NCI-H146 treated with DMSO at 0.1 percent for 48 hours (cell line): ENCODE measurements at regions not wholly inside any gene's neighbourhood (a gene's known extent, or its start where the extent isn't known, plus 50 kb on each side); places are given as distances from the start of the nearest gene placed in this dataset.

Source experiments
- DNase-seq: peaks from one replicate; lab custom pipeline; 2025; ENCODE audit not compliant: unreplicated experiment; lab: John Stamatoyannopoulos, UW

- no peak for DNase-seq
These were observed 207.0 kb upstream of the CCDC68 start for GRCh38 chr18:55166260-55166598.

DNA sequence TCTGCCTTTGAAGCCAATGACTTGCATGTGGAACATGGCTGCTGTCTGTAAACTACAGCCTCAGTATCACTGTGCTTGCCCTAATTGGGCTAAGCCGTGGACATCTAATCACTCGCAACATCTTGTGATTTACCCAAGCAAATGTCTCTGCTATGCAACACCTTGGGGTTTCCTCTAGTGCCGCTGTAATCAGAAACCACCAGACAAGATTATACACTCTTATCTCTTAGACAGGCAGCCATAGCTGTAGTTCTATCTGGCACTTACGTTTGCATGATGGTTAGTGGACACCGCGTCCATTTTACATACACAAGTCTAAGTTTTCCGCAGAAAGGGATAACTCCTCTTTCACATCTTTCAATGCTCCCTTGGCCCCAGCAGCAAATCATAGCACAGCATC is 204.3 kb upstream of the CCDC68 start:
- DNase-seq, result no peak

GRCh38 chr18:55161916-55162315 is 202.7 kb upstream of the CCDC68 start:
- no peak for DNase-seq

DNA sequence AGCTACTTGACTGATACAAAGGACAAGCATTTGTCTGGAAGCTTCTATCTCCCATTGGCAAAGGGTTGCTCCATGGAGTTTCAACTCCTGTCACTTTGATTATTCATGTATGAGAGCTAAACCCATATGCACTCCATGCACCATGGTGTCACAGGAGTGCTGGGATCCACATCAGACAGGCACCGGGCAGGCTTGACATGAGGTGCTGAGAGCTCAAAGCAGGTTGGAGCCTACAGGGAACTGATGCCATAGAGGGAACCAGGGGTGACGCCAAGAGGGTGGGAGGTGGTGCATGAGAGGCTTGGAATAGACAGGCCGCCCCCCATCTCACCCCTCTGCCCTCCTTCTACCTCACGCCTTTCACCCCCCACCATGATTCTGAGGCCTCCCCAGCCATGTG is 199.8 kb upstream of the CCDC68 start:
- no peak for DNase-seq

DNA sequence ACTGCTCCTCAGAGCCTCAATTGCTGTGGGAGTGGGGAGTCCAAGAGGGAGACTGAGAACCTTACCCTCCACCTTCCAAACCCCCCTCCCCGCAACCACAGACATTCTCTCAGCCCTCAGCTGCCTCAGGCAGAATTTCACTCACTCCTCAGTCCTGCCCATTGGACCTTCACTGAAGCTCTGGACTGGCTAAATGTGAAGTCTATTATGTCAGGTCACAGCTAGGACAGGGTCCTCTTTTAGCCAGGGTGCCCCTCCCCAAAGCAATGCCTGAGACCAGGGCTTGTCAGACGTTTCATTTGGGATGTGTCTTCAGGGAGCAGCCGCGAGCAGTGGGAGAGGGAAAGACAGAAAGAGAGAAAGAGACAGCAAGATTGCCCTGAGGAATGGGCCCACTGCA is 199.3 kb upstream of the CCDC68 start:
- no peak for DNase-seq

DNA sequence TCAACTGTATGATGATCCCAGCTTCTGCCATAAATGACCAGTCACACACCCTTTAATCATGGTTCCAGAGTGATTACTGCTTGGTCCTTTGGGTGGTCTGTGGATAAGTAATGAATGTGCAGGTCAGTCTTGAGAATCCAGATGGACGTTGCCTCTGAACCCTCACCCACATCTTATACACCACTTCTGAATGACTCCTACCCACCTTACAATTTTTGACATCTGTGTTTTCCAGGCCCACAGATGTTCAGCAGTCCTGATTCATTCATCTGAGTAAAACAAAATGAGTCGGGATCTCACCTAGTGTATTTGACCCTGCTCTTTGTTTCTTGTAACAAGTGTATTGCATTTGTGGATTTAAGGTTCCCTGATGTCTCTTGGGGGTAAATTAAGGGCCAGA is 194.1 kb upstream of the CCDC68 start:
- no peak for DNase-seq

DNA sequence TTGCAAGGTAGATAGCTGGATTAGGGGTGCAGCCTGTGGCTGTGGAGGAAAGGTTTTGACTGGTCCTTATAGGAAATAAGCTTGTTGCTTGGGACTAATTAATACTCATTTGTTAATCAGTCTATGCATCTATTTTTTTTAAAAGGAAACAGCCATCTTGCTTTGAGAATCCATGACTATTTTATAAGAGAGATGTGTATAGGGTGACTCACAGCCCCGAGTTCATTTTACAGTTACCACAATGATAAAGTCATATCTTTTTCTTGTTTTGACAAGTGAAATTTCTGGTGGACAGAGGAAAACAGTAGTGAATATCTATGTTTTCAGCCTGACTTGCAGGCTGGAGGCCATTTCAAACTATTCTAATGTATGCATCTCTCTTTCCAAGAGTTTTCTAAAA is 193.5 kb upstream of the CCDC68 start:
- no peak for DNase-seq

DNA sequence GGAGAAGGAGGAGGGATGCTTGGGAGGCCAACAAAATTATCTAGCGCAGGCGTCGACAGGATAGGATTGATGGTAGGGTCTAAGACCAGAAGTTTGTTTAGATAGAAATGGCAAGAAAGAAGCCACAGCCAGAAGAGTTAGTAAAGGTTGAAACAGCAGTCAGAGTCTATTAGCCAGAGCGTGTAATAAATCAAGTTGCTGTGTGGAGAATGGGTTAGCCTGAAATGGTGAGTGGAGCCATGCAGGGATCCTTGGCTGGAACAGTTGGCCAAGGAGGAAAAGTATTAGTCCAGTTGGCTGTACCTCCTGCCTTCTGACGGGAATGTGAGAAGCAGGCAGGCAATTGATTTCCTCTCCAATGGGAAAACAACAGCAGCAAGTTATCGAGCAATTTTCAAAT is 190.7 kb upstream of the CCDC68 start:
- no peak for DNase-seq

DNA sequence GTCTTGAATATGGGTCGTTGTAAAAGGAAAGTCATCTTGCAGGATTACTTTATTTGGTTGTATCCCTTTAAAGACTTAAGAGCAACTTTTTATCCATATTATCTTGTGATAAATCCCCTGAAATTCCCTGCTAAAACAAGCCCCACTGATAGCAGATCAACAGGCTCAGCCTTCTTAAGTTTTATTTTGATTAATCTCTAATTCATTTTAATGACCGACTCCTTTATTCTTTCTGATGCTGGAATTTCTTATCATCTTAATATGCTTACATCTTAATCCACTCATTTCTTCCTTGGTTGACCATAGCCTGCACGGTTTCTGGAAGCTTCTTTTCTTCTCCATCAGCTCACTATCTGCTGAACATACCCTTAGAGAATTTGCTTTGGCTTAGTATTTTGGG is 188.5 kb upstream of the CCDC68 start:
- DNase-seq, result no peak

DNA sequence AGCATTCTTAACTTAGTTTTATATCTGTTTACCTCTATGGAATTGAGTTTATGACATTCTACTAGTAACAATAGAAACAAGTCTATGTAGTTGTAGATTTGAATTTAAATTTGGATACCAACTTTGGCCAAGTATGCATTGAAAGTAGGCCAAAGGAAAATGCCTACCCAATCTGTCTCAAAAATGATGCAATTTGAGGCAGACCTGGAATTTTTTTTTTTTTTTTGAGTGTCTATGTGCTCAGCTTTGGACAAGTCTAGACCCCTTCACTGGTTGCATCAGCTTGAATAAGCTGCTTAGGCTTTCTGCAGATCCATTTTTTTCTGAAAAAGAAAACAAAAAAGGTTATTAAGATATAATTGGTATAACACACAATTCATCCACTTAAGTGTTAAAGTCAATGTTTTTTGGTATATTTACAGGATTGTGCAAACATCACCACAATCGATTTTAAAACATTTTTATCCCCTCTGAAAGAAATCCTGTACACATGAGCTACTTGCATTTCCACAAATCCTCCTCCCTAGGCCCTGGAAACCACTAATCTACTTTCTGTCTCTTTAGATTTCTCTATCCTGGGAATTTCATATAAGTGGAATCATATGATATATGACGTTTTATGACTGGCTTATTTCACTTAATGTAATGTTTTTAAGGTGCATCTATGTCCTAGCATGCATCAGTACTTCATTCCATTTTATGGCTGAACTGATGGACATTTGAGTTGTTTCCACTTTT is 185.1 kb upstream of the CCDC68 start:
- DNase-seq, result no peak

GRCh38 chr18:55142410-55142809 is 183.1 kb upstream of the CCDC68 start:
- no peak for DNase-seq

DNA sequence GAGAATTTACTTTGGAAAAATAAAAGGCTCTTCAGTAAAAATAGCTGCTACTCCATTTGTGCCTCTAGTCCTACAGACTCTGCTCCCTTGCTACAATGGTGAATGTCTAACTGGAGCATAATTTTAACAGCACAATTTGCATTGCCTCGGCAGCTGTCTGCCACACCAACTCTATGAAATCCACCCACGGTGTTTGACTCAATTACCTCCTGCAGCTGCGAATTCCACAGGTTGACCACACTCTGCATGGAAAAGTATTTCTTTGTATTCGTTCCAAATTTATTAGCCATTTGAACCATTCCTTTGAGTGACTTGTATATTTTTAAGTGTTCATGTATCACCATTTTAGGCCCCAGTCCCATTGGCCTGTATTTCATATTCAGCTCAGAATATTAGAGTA is 182.1 kb upstream of the CCDC68 start:
- DNase-seq, result no peak

DNA sequence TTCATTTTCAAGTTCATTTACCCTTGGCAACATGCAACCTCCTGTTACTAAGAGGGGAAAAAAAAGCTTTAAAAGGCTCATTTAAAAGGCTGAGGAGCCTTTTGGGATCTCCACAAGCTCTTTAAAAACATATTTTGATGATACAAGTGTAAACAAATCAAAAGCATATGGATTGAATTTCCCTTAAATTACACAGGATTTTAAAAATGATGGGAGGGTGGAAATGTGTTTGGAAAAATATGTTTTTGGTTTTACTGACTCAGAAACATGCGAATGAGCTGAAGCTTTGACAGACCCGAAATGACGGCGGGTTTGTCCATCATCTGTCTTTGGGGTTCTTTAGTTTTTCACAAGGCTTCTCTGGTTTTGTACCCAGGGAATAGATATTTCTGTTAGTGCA is 180.6 kb upstream of the CCDC68 start:
- no peak for DNase-seq

GRCh38 chr18:55139307-55139706 is 180.0 kb upstream of the CCDC68 start:
- no peak for DNase-seq

- DNase-seq, result no peak
These were observed 179.1 kb upstream of the CCDC68 start for GRCh38 chr18:55138401-55138800.

DNA sequence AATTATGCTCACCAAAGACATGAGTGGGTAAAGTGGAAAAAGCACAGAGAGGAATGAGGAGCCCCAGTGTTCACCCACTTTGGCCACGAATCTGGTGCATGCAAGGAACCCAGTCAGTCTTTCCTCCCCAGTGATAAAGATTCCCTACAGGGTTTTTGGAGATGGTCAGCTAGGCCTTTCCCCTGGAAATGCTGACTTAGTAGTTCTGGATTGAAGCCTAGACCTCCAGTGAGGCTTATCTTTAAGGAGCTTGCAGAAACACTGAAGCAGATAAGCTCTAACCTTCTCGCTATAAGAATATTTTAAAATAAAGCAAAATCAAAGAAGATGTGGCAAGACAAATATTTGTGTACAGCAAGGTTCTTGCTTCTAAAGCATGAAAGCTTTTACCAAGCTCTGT is 178.3 kb upstream of the CCDC68 start:
- no peak for DNase-seq

- DNase-seq, result no peak
These were observed 177.6 kb upstream of the CCDC68 start for GRCh38 chr18:55136864-55137263.

DNA sequence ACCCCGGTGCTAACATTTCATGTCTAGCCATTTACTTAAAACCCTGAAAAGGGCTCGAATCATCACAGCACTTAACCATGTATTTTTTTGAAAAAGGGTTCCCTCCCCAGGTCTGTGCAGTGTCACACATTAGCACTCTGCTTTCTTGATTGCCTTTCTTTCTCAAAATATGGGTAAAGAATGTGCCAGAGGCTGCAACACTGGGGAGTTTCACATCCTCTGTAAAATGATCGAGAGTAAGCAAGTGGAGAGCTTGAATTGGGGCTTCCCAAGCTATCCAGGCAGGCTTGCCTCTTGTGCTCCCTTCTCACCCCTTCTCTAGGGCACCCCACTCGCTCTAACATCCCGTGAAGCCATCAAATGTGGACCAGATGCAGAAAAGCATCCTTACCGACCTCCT is 177.0 kb upstream of the CCDC68 start:
- no peak for DNase-seq

- no peak for DNase-seq
These were observed 174.1 kb upstream of the CCDC68 start for GRCh38 chr18:55133378-55133777.

GRCh38 chr18:55128437-55128836 is 169.2 kb upstream of the CCDC68 start:
- no peak for DNase-seq

DNA sequence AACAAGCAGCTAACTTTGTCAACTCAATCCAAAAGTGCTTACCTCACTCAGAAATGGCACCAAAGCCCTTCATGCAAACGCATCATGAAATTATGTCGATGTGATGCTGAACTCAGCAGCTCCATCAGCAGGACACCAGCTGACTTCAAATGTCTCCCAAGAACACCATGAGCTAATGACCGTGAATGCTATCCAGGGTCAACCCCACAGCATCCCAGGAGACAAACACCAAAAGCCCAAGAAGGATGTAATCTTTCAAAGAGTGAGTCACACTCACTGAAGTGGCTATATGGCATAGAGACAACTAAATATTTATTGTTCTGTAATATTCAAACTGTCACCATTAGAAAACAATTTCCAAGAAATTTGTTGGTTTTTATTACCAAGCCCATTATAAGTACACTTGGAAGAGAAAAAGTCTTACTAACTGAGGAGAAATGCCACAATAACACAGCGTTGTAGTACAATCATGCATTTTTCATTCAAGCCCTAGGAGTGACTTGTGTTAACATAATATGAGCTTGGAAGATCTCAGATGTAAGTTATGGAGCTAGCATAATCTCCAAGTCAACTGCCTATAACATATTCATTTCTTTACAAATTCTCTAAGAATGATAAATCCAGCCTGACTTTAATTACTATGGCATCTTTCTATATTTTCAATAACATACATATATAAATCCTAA is 165.0 kb upstream of the CCDC68 start:
- no peak for DNase-seq

- DNase-seq, result no peak
These were observed 164.1 kb upstream of the CCDC68 start for GRCh38 chr18:55123361-55123760.
